ENCODE measurements at regions not wholly inside any gene's neighbourhood (a gene's known extent, or its start where the extent isn't known, plus 50 kb on each side); places are given as distances from the start of the nearest gene placed in this dataset.
"Not testable (repeated sequence)": the region's sequence is repeated elsewhere in the genome, so short reads cannot be mapped to it uniquely, and the experiment has no call there.

DNA sequence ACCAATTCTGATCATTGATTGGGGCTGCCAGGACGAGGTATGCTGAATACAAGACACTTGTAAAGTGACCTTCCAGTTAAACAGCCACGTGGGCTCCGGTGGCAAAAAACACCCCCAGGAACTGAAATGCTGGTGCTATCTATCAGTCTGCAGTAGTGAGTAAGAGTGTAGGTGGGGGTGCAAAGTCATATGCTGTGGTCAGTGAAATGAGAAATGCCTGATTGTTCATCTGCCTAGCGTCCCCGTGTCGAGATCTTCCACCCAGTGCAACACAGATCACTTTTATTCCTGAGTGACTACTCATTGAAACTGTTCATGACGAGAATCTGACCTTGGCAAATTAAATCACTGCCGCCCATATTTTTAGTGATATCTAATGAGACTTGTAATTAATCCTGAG is 806.5 kb upstream of the GOT2 start:
- Histone ChIP-seq H3K9me3 (ENCODE audit: control insufficient read depth, low read length) (no peaks in the 10 kb centered on the region), H3K27me3 (replicated peaks; ENCODE audit: control insufficient read depth, insufficient read depth, low read length) (no peaks in the 10 kb centered on the region), H3K4me3 (ENCODE audit: low read length) (no peak overlapping the region), H3K4me1 (ENCODE audit: control insufficient read depth, insufficient read depth, low read length) (no peaks in the 10 kb centered on the region), H3K9ac (ENCODE audit: low read length) (no peak overlapping the region), H3K36me3 (ENCODE audit: control insufficient read depth, insufficient read depth, low read length, severe bottlenecking) (no peaks in the 10 kb centered on the region)
- no peak for DNase-seq (ENCODE audit: low read depth)

DNA sequence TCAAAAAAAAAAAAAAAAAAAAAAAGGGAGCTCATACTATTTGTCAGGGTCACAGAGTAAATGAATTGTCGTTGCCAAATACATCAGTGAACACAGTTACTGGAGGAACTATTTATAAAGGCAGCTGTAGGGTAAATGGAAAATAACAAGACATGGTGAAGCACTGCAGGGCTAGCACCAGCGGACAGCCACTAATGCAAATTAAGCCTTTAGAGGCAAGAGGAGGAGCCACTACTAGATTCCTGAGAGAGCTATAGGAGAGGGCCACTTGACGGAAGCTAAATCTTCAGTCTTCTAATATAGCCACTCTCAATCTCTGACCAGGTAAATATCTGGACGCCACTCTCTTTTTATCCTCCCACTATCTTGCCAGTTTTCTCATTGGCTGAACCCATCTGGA is 801.2 kb upstream of the GOT2 start:
- Histone ChIP-seq H3K36me3 (ENCODE audit: control insufficient read depth, insufficient read depth, low read length, severe bottlenecking) (no peaks in the 10 kb centered on the region), H3K9me3 (ENCODE audit: control insufficient read depth, low read length) (no peaks in the 10 kb centered on the region), H3K4me1 (ENCODE audit: control insufficient read depth, insufficient read depth, low read length) (no peaks in the 10 kb centered on the region), H3K9ac (ENCODE audit: low read length) (no peak overlapping the region), H3K4me3 (ENCODE audit: low read length) (no peak overlapping the region), H3K27me3 (replicated peaks; ENCODE audit: control insufficient read depth, insufficient read depth, low read length) (no peaks in the 10 kb centered on the region)
- no peak for DNase-seq (ENCODE audit: low read depth)

DNA sequence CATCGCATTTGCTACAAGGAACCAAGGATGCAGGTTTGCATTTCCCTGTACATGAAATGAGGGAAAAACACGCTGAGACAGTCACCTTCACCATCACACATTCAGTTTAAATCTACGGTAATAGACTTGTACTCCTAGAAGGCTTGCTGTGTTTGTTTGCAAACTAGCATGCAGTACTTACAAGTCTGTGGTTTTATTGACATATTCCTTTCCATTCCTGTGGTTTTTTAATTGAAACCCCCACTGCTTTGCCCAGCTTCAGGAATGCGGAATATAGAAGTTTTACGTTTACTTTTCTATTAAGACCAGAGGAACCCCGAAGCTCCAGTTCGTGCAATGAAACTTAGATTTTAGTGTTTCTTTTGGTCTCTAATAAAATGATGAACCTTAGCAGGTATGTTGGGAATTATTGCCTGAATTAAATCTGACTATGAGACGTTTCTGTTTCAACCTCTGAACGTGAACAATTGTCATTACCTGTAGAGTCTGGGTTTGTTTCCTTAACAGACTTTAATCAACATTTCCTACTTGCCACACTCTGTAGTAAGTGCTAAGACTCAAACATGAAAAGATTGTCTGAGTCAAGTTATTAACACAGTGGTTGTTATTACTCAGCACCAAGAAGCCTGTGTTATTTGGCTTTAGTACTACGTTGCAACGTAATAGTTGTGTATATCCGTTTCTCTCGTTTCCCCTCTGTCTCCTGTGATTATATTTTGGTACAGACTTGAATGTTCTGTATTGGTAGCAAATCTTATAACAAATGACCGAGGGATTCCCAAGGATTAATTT is 793.3 kb upstream of the GOT2 start:
- Histone ChIP-seq H3K27me3 (replicated peaks; ENCODE audit: control insufficient read depth, insufficient read depth, low read length) (no peaks in the 10 kb centered on the region), H3K4me1 (ENCODE audit: control insufficient read depth, insufficient read depth, low read length) (no peaks in the 10 kb centered on the region), H3K9ac (ENCODE audit: low read length) (no peak overlapping the region), H3K36me3 (ENCODE audit: control insufficient read depth, insufficient read depth, low read length, severe bottlenecking) (no peaks in the 10 kb centered on the region), H3K4me3 (ENCODE audit: low read length) (no peak overlapping the region), H3K9me3 (ENCODE audit: control insufficient read depth, low read length) (no peaks in the 10 kb centered on the region)
- peak; percentile 78 for DNase-seq (ENCODE audit: low read depth)

DNA sequence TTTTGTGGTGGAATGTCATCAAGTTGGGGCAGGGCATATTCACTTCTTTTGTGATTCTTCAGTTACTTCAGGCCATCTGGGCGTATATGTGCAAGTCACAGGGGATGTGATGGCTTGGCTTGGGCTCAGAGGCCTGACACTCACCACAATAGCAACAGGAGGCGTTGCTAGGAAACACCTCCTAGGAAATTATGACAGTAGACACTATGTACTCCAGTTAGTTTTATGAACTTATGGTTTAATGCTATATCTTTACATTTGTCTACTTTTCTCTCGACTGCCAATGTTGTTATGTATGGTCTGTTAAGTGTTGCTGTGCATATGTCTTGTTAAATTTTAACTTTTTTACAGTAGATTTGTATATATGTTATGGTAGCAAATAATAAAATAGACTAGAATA is 788.7 kb upstream of the GOT2 start:
- no peaks in the 10 kb centered on the region for H3K9me3 ChIP-seq (ENCODE audit: control insufficient read depth, low read length)
- no peaks in the 10 kb centered on the region for H3K4me1 ChIP-seq (ENCODE audit: control insufficient read depth, insufficient read depth, low read length)
- H3K9ac ChIP-seq (ENCODE audit: low read length): no peak overlapping the region
- no peaks in the 10 kb centered on the region for H3K36me3 ChIP-seq (ENCODE audit: control insufficient read depth, insufficient read depth, low read length, severe bottlenecking)
- no peak overlapping the region for H3K4me3 ChIP-seq (ENCODE audit: low read length)
- no peak for DNase-seq (ENCODE audit: low read depth)
- no peaks in the 10 kb centered on the region for H3K27me3 ChIP-seq (replicated peaks; ENCODE audit: control insufficient read depth, insufficient read depth, low read length)

DNA sequence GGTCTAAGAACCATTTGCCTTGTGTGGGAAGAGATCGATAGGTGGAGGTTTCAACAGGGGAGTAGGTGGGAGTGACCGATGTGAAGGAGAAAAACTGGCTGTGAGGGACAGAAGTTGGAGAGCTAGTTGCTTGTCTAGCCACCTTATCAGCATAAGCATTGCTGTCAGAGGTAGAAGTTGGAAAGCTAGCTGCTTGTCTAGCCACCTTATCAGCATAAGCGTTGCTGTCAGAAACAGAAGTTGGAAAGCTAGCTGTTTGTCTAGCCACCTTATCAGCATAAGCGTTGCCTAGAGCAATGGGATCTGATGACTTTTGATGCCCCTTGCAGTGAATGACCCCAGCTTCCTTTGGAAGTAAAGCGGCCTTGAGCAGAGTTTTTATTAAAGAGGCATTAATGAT is 784.6 kb upstream of the GOT2 start:
- DNase-seq (ENCODE audit: low read depth); H3K9me3 ChIP-seq (ENCODE audit: control insufficient read depth, low read length): not testable (repeated sequence)

DNA sequence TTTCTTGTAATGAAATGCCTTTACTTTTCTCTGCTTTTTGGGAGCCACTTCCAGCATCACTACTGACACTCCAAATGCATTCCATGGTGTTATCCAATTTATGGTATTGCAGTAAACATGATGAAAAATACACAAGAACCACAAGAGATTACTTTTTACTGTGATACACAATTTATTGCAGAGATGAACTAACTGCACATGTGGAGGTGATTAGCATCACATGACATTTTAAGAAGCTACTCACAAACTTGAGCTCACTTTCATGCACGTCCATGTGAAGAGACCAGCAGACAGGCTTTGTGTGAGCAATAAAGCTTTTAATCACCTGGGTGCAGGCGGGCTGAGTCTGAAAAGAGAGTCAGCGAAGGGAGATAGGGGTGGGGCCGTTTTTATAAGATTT is 780.5 kb upstream of the GOT2 start:
- Histone ChIP-seq H3K27me3 (replicated peaks; ENCODE audit: control insufficient read depth, insufficient read depth, low read length) (no peaks in the 10 kb centered on the region), H3K9me3 (ENCODE audit: control insufficient read depth, low read length) (peaks cover 9% of the 10 kb centered on the region), H3K4me3 (ENCODE audit: low read length) (no peak overlapping the region), H3K4me1 (ENCODE audit: control insufficient read depth, insufficient read depth, low read length) (no peaks in the 10 kb centered on the region), H3K9ac (ENCODE audit: low read length) (no peak overlapping the region), H3K36me3 (ENCODE audit: control insufficient read depth, insufficient read depth, low read length, severe bottlenecking) (no peaks in the 10 kb centered on the region)
- no peak for DNase-seq (ENCODE audit: low read depth)

More for the DNA sequence above, 784.6 kb upstream of the GOT2 start:
- H3K27me3 ChIP-seq (replicated peaks; ENCODE audit: control insufficient read depth, insufficient read depth, low read length); H3K4me1 ChIP-seq (ENCODE audit: control insufficient read depth, insufficient read depth, low read length); H3K4me3 ChIP-seq (ENCODE audit: low read length); H3K36me3 ChIP-seq (ENCODE audit: control insufficient read depth, insufficient read depth, low read length, severe bottlenecking); H3K9ac ChIP-seq (ENCODE audit: low read length): not testable (repeated sequence)

DNA sequence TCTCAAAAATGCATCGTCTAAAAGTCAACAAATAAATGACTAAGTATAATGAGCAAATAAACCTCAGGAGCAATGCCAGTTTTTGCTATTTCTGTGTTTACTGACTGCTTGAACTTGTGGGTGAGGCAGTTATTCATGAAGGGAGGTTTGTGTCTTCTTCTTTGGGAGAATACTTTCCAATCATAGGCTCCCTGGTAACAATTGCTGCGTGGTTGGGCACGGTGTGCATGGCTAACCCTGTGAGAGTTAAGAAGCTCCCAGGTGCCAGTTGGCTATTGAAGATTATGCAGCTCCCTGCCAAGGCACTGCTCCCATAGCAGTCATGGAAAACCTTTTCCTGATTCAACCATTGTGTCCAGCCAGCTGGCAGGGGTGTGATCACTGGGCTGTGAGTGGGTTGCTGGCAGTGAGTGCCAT is 775.9 kb upstream of the GOT2 start:
- Histone ChIP-seq H3K9ac (ENCODE audit: low read length) (no peak overlapping the region), H3K36me3 (ENCODE audit: control insufficient read depth, insufficient read depth, low read length, severe bottlenecking) (no peaks in the 10 kb centered on the region), H3K27me3 (replicated peaks; ENCODE audit: control insufficient read depth, insufficient read depth, low read length) (no peaks in the 10 kb centered on the region), H3K9me3 (ENCODE audit: control insufficient read depth, low read length) (peaks cover 9% of the 10 kb centered on the region), H3K4me1 (ENCODE audit: control insufficient read depth, insufficient read depth, low read length) (no peaks in the 10 kb centered on the region), H3K4me3 (ENCODE audit: low read length) (no peak overlapping the region)
- DNase-seq (ENCODE audit: low read depth): no peak

DNA sequence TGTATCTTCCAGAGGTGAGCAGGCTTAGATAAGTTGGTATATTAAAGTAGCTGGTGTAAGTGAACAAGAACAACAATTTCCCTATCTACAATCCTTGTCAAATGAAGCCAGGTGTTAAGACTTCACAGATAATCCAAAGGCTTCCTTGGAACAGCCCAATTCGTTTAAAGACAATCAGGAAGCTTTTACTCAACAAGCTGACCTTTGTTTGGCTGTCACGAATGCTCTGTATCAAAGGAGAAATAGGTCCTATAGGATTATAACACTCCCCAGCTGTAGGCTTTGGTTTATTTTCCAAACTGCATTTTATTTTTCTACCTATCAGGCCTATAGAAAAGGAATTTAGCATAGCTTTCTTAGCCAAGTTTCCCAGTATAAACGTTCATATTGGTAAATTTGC is 766.5 kb upstream of the GOT2 start:
- no peaks in the 10 kb centered on the region for H3K27me3 ChIP-seq (replicated peaks; ENCODE audit: control insufficient read depth, insufficient read depth, low read length)
- H3K9me3 ChIP-seq (ENCODE audit: control insufficient read depth, low read length): no peaks in the 10 kb centered on the region
- no peak for DNase-seq (ENCODE audit: low read depth)
- no peaks in the 10 kb centered on the region for H3K4me1 ChIP-seq (ENCODE audit: control insufficient read depth, insufficient read depth, low read length)
- no peak overlapping the region for H3K4me3 ChIP-seq (ENCODE audit: low read length)
- H3K9ac ChIP-seq (ENCODE audit: low read length): no peak overlapping the region
- no peaks in the 10 kb centered on the region for H3K36me3 ChIP-seq (ENCODE audit: control insufficient read depth, insufficient read depth, low read length, severe bottlenecking)

DNA sequence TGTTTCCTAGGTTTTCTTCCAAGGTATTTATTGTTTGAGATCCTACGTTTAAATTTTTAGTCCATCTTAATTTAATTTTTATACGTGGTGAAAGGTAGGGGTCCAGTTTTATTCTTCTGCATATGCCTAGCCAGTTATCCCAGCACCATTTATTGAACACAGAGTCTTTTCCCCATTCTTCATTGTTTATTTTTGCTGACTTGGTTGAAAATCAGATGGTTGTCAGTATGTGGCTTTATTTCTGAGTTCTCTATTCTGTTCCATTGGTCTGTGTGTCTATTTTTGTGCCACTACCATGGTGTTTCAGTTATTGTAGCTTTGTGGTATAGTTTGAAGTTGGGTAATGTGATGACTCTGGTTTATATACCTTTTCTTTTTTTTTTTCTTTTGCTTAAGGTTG is 753.0 kb upstream of the GOT2 start:
- DNase-seq (ENCODE audit: low read depth): no peak
- Histone ChIP-seq H3K36me3 (ENCODE audit: control insufficient read depth, insufficient read depth, low read length, severe bottlenecking) (no peaks in the 10 kb centered on the region), H3K27me3 (replicated peaks; ENCODE audit: control insufficient read depth, insufficient read depth, low read length) (no peaks in the 10 kb centered on the region), H3K9me3 (ENCODE audit: control insufficient read depth, low read length) (peaks cover 4% of the 10 kb centered on the region), H3K9ac (ENCODE audit: low read length) (no peak overlapping the region), H3K4me1 (ENCODE audit: control insufficient read depth, insufficient read depth, low read length) (no peaks in the 10 kb centered on the region), H3K4me3 (ENCODE audit: low read length) (no peak overlapping the region)

DNA sequence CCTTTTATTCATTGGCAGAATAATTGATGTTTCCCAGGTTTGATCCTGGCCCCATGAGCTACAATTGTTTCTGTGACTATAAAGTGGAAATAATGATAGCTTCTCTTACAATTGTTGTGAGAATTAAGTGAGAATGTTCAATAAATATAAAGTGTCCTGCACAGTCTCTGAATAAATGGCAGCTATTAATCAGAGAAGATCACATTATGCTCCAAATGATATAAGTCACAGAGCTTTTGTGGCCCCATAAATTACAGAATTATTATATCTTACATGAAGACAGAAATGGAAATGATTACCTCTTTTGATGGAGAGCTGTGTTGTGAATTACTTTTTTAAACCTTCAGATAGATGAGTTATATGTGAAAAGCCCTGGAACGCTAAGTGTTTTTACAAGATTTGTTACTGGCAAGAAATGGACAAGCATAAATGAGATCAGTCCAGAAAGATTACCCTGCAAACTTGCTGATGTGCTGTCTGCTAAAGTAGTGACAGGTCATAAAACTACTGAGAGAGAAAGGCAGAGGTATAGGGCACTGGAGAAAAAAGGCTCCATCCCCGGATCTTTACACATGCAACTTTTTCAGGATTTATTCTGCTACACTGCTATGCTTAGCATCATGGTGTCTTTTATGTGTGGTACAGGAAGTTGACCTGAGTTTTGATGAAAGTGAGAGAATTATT is 750.9 kb upstream of the GOT2 start:
- no peak for DNase-seq (ENCODE audit: low read depth)
- peaks cover 4% of the 10 kb centered on the region for H3K9me3 ChIP-seq (ENCODE audit: control insufficient read depth, low read length)
- H3K4me1 ChIP-seq (ENCODE audit: control insufficient read depth, insufficient read depth, low read length): no peaks in the 10 kb centered on the region
- H3K36me3 ChIP-seq (ENCODE audit: control insufficient read depth, insufficient read depth, low read length, severe bottlenecking): no peaks in the 10 kb centered on the region
- no peaks in the 10 kb centered on the region for H3K27me3 ChIP-seq (replicated peaks; ENCODE audit: control insufficient read depth, insufficient read depth, low read length)
- H3K4me3 ChIP-seq (ENCODE audit: low read length): no peak overlapping the region
- no peak overlapping the region for H3K9ac ChIP-seq (ENCODE audit: low read length)

DNA sequence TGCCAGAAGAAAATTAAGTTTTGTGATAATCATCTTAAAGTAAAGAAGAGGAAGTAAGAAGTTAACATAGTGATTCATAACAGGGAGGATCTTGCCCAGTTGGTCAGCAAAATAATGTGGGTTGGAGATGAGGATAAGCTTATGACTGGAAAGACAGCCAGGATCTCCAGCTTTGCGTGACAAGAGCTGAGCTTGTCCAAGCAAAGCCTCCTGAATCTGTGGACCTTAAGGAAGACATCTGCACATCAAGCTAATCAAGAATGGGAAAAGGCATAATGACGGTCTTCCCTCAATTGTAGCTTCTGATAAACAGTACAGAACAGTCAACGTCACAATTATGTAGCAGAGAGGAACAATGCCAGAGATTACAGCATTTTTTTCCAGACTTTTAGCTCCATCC is 744.7 kb upstream of the GOT2 start:
- Histone ChIP-seq H3K4me3 (ENCODE audit: low read length) (peak overlapping the region; percentile 1), H3K9ac (ENCODE audit: low read length) (no peak overlapping the region), H3K9me3 (ENCODE audit: control insufficient read depth, low read length) (no peaks in the 10 kb centered on the region), H3K36me3 (ENCODE audit: control insufficient read depth, insufficient read depth, low read length, severe bottlenecking) (no peaks in the 10 kb centered on the region), H3K27me3 (replicated peaks; ENCODE audit: control insufficient read depth, insufficient read depth, low read length) (no peaks in the 10 kb centered on the region), H3K4me1 (ENCODE audit: control insufficient read depth, insufficient read depth, low read length) (no peaks in the 10 kb centered on the region)
- peak; percentile 36 for DNase-seq (ENCODE audit: low read depth)

All from adipocyte (in vitro differentiated cells).